ENCODE measurements at regions not wholly inside any gene's neighbourhood (a gene's known extent, or its start where the extent isn't known, plus 50 kb on each side); places are given as distances from the start of the nearest gene placed in this dataset.

GRCh38 chr6:140828856-140829255, 1303.9 kb upstream of the GJE1 start:
- Histone ChIP-seq H3K27ac (ENCODE audit: low read depth in 1 of 2, low read length in 1 of 2) (no peak overlapping the region), H3K4me3 (ENCODE audit: low read length in 2 of 2) (no peak overlapping the region), H3K4me1 (ENCODE audit: control insufficient read depth in 2 of 2, insufficient read depth in 2 of 2, low read length in 2 of 2) (no peaks in the 10 kb centered on the region), H3K27me3 (ENCODE audit: control insufficient read depth in 2 of 2, insufficient read depth in 1 of 2, low read length in 1 of 2) (no peaks in the 10 kb centered on the region), H3K9me3 (ENCODE audit: control insufficient read depth in 2 of 2, insufficient read depth in 1 of 2, low read length in 1 of 2) (no peaks in the 10 kb centered on the region), H3K36me3 (ENCODE audit: control insufficient read depth in 2 of 2, insufficient read depth in 2 of 2, low read length in 1 of 2) (no peaks in the 10 kb centered on the region)
- WGBS, result 98% methylated on average over 7 of the region's 7 CpGs
- no peak for DNase-seq (ENCODE audit: low read depth in 6 of 9, low spot score in 9 of 9)

- 68% methylated on average over 2 of the region's 2 CpGs for WGBS
- H3K36me3 ChIP-seq (ENCODE audit: control insufficient read depth in 2 of 2, insufficient read depth in 2 of 2, low read length in 1 of 2), result no peaks in the 10 kb centered on the region
- H3K9me3 ChIP-seq (ENCODE audit: control insufficient read depth in 2 of 2, insufficient read depth in 1 of 2, low read length in 1 of 2), result no peaks in the 10 kb centered on the region
- no peak for DNase-seq (ENCODE audit: low read depth in 6 of 9, low spot score in 9 of 9)
- no peaks in the 10 kb centered on the region for H3K4me1 ChIP-seq (ENCODE audit: control insufficient read depth in 2 of 2, insufficient read depth in 2 of 2, low read length in 2 of 2)
- H3K27me3 ChIP-seq (ENCODE audit: control insufficient read depth in 2 of 2, insufficient read depth in 1 of 2, low read length in 1 of 2), result no peaks in the 10 kb centered on the region
- H3K27ac ChIP-seq (ENCODE audit: low read depth in 1 of 2, low read length in 1 of 2), result no peak overlapping the region
- no peak overlapping the region for H3K4me3 ChIP-seq (ENCODE audit: low read length in 2 of 2)
Observed at GRCh38 chr6:140827593-140827992, 1305.1 kb upstream of the GJE1 start.

GRCh38 chr6:140825731-140826130, 1307.0 kb upstream of the GJE1 start:
- DNase-seq (ENCODE audit: low read depth in 6 of 9, low spot score in 9 of 9), result no peak
- H3K27me3 ChIP-seq (ENCODE audit: control insufficient read depth in 2 of 2, insufficient read depth in 1 of 2, low read length in 1 of 2), result no peaks in the 10 kb centered on the region
- 79% methylated on average over 2 of the region's 2 CpGs for WGBS
- no peaks in the 10 kb centered on the region for H3K36me3 ChIP-seq (ENCODE audit: control insufficient read depth in 2 of 2, insufficient read depth in 2 of 2, low read length in 1 of 2)
- no peaks in the 10 kb centered on the region for H3K4me1 ChIP-seq (ENCODE audit: control insufficient read depth in 2 of 2, insufficient read depth in 2 of 2, low read length in 2 of 2)
- H3K27ac ChIP-seq (ENCODE audit: low read depth in 1 of 2, low read length in 1 of 2), result no peak overlapping the region
- no peak overlapping the region for H3K4me3 ChIP-seq (ENCODE audit: low read length in 2 of 2)
- no peaks in the 10 kb centered on the region for H3K9me3 ChIP-seq (ENCODE audit: control insufficient read depth in 2 of 2, insufficient read depth in 1 of 2, low read length in 1 of 2)

GRCh38 chr6:140824595-140824994, 1308.1 kb upstream of the GJE1 start:
- no peak for DNase-seq (ENCODE audit: low read depth in 6 of 9, low spot score in 9 of 9)
- Histone ChIP-seq H3K36me3 (ENCODE audit: control insufficient read depth in 2 of 2, insufficient read depth in 2 of 2, low read length in 1 of 2) (no peaks in the 10 kb centered on the region), H3K4me3 (ENCODE audit: low read length in 2 of 2) (no peak overlapping the region), H3K9me3 (ENCODE audit: control insufficient read depth in 2 of 2, insufficient read depth in 1 of 2, low read length in 1 of 2) (no peaks in the 10 kb centered on the region), H3K27me3 (ENCODE audit: control insufficient read depth in 2 of 2, insufficient read depth in 1 of 2, low read length in 1 of 2) (no peaks in the 10 kb centered on the region), H3K4me1 (ENCODE audit: control insufficient read depth in 2 of 2, insufficient read depth in 2 of 2, low read length in 2 of 2) (no peaks in the 10 kb centered on the region), H3K27ac (ENCODE audit: low read depth in 1 of 2, low read length in 1 of 2) (no peak overlapping the region)

- no peaks in the 10 kb centered on the region for H3K27me3 ChIP-seq (ENCODE audit: control insufficient read depth in 2 of 2, insufficient read depth in 1 of 2, low read length in 1 of 2)
- 53% methylated on average over 3 of the region's 3 CpGs for WGBS
- H3K9me3 ChIP-seq (ENCODE audit: control insufficient read depth in 2 of 2, insufficient read depth in 1 of 2, low read length in 1 of 2), result no peaks in the 10 kb centered on the region
- H3K27ac ChIP-seq (ENCODE audit: low read depth in 1 of 2, low read length in 1 of 2), result no peak overlapping the region
- H3K4me1 ChIP-seq (ENCODE audit: control insufficient read depth in 2 of 2, insufficient read depth in 2 of 2, low read length in 2 of 2), result no peaks in the 10 kb centered on the region
- no peak for DNase-seq (ENCODE audit: low read depth in 6 of 9, low spot score in 9 of 9)
- no peak overlapping the region for H3K4me3 ChIP-seq (ENCODE audit: low read length in 2 of 2)
- no peaks in the 10 kb centered on the region for H3K36me3 ChIP-seq (ENCODE audit: control insufficient read depth in 2 of 2, insufficient read depth in 2 of 2, low read length in 1 of 2)
Observed at GRCh38 chr6:140821196-140821595, 1311.5 kb upstream of the GJE1 start.

GRCh38 chr6:140817176-140817575, 1315.5 kb upstream of the GJE1 start:
- DNase-seq (ENCODE audit: low read depth in 6 of 9, low spot score in 9 of 9), result no peak
- Histone ChIP-seq H3K9me3 (ENCODE audit: control insufficient read depth in 2 of 2, insufficient read depth in 1 of 2, low read length in 1 of 2) (no peaks in the 10 kb centered on the region), H3K27me3 (ENCODE audit: control insufficient read depth in 2 of 2, insufficient read depth in 1 of 2, low read length in 1 of 2) (no peaks in the 10 kb centered on the region), H3K27ac (ENCODE audit: low read depth in 1 of 2, low read length in 1 of 2) (no peak overlapping the region), H3K36me3 (ENCODE audit: control insufficient read depth in 2 of 2, insufficient read depth in 2 of 2, low read length in 1 of 2) (no peaks in the 10 kb centered on the region), H3K4me3 (ENCODE audit: low read length in 2 of 2) (no peak overlapping the region), H3K4me1 (ENCODE audit: control insufficient read depth in 2 of 2, insufficient read depth in 2 of 2, low read length in 2 of 2) (no peaks in the 10 kb centered on the region)
- 88% methylated on average over 3 of the region's 3 CpGs for WGBS

- 92% methylated on average over 3 of the region's 3 CpGs for WGBS
Observed at GRCh38 chr6:140816681-140817080, 1316.0 kb upstream of the GJE1 start.

GRCh38 chr6:140812636-140813035, 1320.1 kb upstream of the GJE1 start:
- no peaks in the 10 kb centered on the region for H3K9me3 ChIP-seq (ENCODE audit: control insufficient read depth in 2 of 2, insufficient read depth in 1 of 2, low read length in 1 of 2)
- H3K27me3 ChIP-seq (ENCODE audit: control insufficient read depth in 2 of 2, insufficient read depth in 1 of 2, low read length in 1 of 2), result no peaks in the 10 kb centered on the region
- 97% methylated on average over 2 of the region's 2 CpGs for WGBS
- H3K36me3 ChIP-seq (ENCODE audit: control insufficient read depth in 2 of 2, insufficient read depth in 2 of 2, low read length in 1 of 2), result no peaks in the 10 kb centered on the region
- no peak overlapping the region for H3K4me3 ChIP-seq (ENCODE audit: low read length in 2 of 2)
- H3K4me1 ChIP-seq (ENCODE audit: control insufficient read depth in 2 of 2, insufficient read depth in 2 of 2, low read length in 2 of 2), result no peaks in the 10 kb centered on the region
- no peak for DNase-seq (ENCODE audit: low read depth in 6 of 9, low spot score in 9 of 9)
- no peak overlapping the region for H3K27ac ChIP-seq (ENCODE audit: low read depth in 1 of 2, low read length in 1 of 2)

More at GRCh38 chr6:140816681-140817080, 1316.0 kb upstream of the GJE1 start:
- H3K27me3 ChIP-seq (ENCODE audit: control insufficient read depth in 2 of 2, insufficient read depth in 1 of 2, low read length in 1 of 2), result no peaks in the 10 kb centered on the region
- no peak for DNase-seq (ENCODE audit: low read depth in 6 of 9, low spot score in 9 of 9)
- H3K27ac ChIP-seq (ENCODE audit: low read depth in 1 of 2, low read length in 1 of 2), result no peak overlapping the region
- H3K4me3 ChIP-seq (ENCODE audit: low read length in 2 of 2), result no peak overlapping the region
- no peaks in the 10 kb centered on the region for H3K36me3 ChIP-seq (ENCODE audit: control insufficient read depth in 2 of 2, insufficient read depth in 2 of 2, low read length in 1 of 2)
- H3K9me3 ChIP-seq (ENCODE audit: control insufficient read depth in 2 of 2, insufficient read depth in 1 of 2, low read length in 1 of 2), result no peaks in the 10 kb centered on the region
- H3K4me1 ChIP-seq (ENCODE audit: control insufficient read depth in 2 of 2, insufficient read depth in 2 of 2, low read length in 2 of 2), result no peaks in the 10 kb centered on the region

- H3K4me1 ChIP-seq (ENCODE audit: control insufficient read depth in 2 of 2, insufficient read depth in 2 of 2, low read length in 2 of 2), result no peaks in the 10 kb centered on the region
- no peak for DNase-seq (ENCODE audit: low read depth in 6 of 9, low spot score in 9 of 9)
- 74% methylated on average over 4 of the region's 4 CpGs for WGBS
- no peak overlapping the region for H3K27ac ChIP-seq (ENCODE audit: low read depth in 1 of 2, low read length in 1 of 2)
- H3K9me3 ChIP-seq (ENCODE audit: control insufficient read depth in 2 of 2, insufficient read depth in 1 of 2, low read length in 1 of 2), result no peaks in the 10 kb centered on the region
- no peak overlapping the region for H3K4me3 ChIP-seq (ENCODE audit: low read length in 2 of 2)
- no peaks in the 10 kb centered on the region for H3K27me3 ChIP-seq (ENCODE audit: control insufficient read depth in 2 of 2, insufficient read depth in 1 of 2, low read length in 1 of 2)
- no peaks in the 10 kb centered on the region for H3K36me3 ChIP-seq (ENCODE audit: control insufficient read depth in 2 of 2, insufficient read depth in 2 of 2, low read length in 1 of 2)
Observed at GRCh38 chr6:140811642-140812041, 1321.1 kb upstream of the GJE1 start.

- no peaks in the 10 kb centered on the region for H3K9me3 ChIP-seq (ENCODE audit: control insufficient read depth in 2 of 2, insufficient read depth in 1 of 2, low read length in 1 of 2)
- H3K27me3 ChIP-seq (ENCODE audit: control insufficient read depth in 2 of 2, insufficient read depth in 1 of 2, low read length in 1 of 2), result no peaks in the 10 kb centered on the region
- no peak overlapping the region for H3K4me3 ChIP-seq (ENCODE audit: low read length in 2 of 2)
- no peak overlapping the region for H3K27ac ChIP-seq (ENCODE audit: low read depth in 1 of 2, low read length in 1 of 2)
- H3K4me1 ChIP-seq (ENCODE audit: control insufficient read depth in 2 of 2, insufficient read depth in 2 of 2, low read length in 2 of 2), result no peaks in the 10 kb centered on the region
- H3K36me3 ChIP-seq (ENCODE audit: control insufficient read depth in 2 of 2, insufficient read depth in 2 of 2, low read length in 1 of 2), result no peaks in the 10 kb centered on the region
- 3% methylated on average over 3 of the region's 3 CpGs for WGBS
- peak in 1 of 9 donors; percentile 8 for DNase-seq (ENCODE audit: low read depth in 6 of 9, low spot score in 9 of 9)
Observed at GRCh38 chr6:140809694-140810101, 1323.0 kb upstream of the GJE1 start.

All from thymus (tissue), 11 donors.